HepG2 (cell line): ENCODE measurements at regions not wholly inside any gene's neighbourhood (a gene's known extent, or its start where the extent isn't known, plus 50 kb on each side); places are given as distances from the start of the nearest gene placed in this dataset.

Experiments used
- EED ChIP-seq: sonication (generic); formaldehyde crosslinking; IDR thresholded peaks from 2 replicates; pipeline ENCODE4 v1.5.0; 2020; ENCODE audit warnings: mild to moderate bottlenecking, missing genetic modification reagents
- GZF1 ChIP-seq: sonication (generic); formaldehyde crosslinking; IDR thresholded peaks from 2 replicates; pipeline ENCODE4 v1.5.1; 2020; ENCODE audit warnings: mild to moderate bottlenecking, missing genetic modification reagents
- IKZF1 ChIP-seq: fragments of 450-650 bp; IDR thresholded peaks from 2 replicates; pipeline ENCODE4 v1.7.1; 2016
- POLR2G ChIP-seq: fragments of 200-400 bp; formaldehyde crosslinking; IDR thresholded peaks from 2 replicates; pipeline ENCODE4 v1.6.1; 2018; ENCODE audit warnings: mild to moderate bottlenecking, low read depth, low read length, moderate library complexity
- SPEN ChIP-seq: sonication (generic); formaldehyde crosslinking; IDR thresholded peaks from 2 replicates; pipeline ENCODE4 v1.5.1; 2020; ENCODE audit warnings: low read depth, mild to moderate bottlenecking, missing genetic modification reagents
- ZNF124 ChIP-seq: sonication (generic); formaldehyde crosslinking; IDR thresholded peaks from 2 replicates; pipeline ENCODE4 v1.4.0; 2020; ENCODE audit warnings: missing genetic modification reagents
- ZNF224 ChIP-seq: sonication (generic); formaldehyde crosslinking; IDR thresholded peaks from 2 replicates; pipeline ENCODE4 v1.5.0; 2020; ENCODE audit warnings: mild to moderate bottlenecking, missing genetic modification reagents
- ZNF652 ChIP-seq: IDR thresholded peaks from 2 replicates; pipeline ENCODE4 v1.6.1; 2016; ENCODE audit warnings: low read depth, borderline replicate concordance
- TF ChIP-seq, protein P1 (sequence below): sonication (generic); formaldehyde crosslinking; IDR thresholded peaks from 2 replicates; pipeline ENCODE4 v1.4.0; 2020; ENCODE audit warnings: mild to moderate bottlenecking, missing genetic modification reagents
- TF ChIP-seq, protein P2 (sequence below): sonication (generic); formaldehyde crosslinking; IDR thresholded peaks from 2 replicates; pipeline ENCODE4 v1.4.0; 2020; ENCODE audit warnings: missing genetic modification reagents
- TF ChIP-seq, protein P3 (sequence below): sonication (generic); formaldehyde crosslinking; IDR thresholded peaks from 2 replicates; pipeline ENCODE4 v1.8.0; 2022; ENCODE audit warnings: mild to moderate bottlenecking, missing genetic modification reagents, borderline replicate concordance
- TF ChIP-seq, protein P4 (sequence below): sonication (generic); formaldehyde crosslinking; IDR thresholded peaks from 2 replicates; pipeline ENCODE4 v1.4.0; 2020; ENCODE audit warnings: missing genetic modification reagents, borderline replicate concordance

DNA sequence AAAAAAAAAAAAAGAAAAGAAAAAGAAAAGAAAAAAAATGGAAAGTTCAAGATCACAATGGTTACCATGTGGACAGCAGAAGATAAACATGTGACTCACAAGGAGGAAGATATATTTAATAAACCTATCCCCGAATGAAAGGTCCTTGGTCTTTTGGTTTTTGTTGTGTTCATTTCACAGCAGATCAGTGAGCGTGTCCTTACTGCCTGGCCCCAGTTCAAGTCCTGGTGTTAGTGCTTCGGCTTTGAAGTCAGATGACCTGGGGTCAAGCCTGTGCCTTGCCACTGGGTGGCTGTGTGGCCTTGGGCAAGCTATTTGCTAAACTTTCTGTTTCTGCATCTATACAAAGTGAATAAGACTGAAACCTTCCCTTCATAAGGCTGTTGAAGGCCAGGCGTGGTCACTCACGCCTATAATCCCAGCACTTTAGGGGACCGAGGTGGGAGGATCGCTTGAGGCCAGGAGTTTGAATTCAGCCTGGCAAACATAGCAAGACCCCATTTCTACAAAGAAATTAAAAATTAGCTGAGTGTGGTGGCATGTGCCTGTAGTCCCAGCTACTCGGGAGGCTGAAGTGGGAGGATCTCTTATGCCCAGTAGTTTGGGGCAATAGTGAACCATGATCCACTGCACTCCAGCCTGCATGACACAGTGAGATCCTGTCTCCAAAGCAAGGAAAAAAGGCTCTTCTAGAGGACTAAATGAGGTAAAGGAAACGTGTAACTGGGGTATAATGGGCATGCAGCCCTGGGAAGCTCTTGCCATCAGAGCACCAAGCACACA is 94.5 kb upstream of the SPATA31D4 start (continued):
- TF ChIP-seq, protein P1, sequence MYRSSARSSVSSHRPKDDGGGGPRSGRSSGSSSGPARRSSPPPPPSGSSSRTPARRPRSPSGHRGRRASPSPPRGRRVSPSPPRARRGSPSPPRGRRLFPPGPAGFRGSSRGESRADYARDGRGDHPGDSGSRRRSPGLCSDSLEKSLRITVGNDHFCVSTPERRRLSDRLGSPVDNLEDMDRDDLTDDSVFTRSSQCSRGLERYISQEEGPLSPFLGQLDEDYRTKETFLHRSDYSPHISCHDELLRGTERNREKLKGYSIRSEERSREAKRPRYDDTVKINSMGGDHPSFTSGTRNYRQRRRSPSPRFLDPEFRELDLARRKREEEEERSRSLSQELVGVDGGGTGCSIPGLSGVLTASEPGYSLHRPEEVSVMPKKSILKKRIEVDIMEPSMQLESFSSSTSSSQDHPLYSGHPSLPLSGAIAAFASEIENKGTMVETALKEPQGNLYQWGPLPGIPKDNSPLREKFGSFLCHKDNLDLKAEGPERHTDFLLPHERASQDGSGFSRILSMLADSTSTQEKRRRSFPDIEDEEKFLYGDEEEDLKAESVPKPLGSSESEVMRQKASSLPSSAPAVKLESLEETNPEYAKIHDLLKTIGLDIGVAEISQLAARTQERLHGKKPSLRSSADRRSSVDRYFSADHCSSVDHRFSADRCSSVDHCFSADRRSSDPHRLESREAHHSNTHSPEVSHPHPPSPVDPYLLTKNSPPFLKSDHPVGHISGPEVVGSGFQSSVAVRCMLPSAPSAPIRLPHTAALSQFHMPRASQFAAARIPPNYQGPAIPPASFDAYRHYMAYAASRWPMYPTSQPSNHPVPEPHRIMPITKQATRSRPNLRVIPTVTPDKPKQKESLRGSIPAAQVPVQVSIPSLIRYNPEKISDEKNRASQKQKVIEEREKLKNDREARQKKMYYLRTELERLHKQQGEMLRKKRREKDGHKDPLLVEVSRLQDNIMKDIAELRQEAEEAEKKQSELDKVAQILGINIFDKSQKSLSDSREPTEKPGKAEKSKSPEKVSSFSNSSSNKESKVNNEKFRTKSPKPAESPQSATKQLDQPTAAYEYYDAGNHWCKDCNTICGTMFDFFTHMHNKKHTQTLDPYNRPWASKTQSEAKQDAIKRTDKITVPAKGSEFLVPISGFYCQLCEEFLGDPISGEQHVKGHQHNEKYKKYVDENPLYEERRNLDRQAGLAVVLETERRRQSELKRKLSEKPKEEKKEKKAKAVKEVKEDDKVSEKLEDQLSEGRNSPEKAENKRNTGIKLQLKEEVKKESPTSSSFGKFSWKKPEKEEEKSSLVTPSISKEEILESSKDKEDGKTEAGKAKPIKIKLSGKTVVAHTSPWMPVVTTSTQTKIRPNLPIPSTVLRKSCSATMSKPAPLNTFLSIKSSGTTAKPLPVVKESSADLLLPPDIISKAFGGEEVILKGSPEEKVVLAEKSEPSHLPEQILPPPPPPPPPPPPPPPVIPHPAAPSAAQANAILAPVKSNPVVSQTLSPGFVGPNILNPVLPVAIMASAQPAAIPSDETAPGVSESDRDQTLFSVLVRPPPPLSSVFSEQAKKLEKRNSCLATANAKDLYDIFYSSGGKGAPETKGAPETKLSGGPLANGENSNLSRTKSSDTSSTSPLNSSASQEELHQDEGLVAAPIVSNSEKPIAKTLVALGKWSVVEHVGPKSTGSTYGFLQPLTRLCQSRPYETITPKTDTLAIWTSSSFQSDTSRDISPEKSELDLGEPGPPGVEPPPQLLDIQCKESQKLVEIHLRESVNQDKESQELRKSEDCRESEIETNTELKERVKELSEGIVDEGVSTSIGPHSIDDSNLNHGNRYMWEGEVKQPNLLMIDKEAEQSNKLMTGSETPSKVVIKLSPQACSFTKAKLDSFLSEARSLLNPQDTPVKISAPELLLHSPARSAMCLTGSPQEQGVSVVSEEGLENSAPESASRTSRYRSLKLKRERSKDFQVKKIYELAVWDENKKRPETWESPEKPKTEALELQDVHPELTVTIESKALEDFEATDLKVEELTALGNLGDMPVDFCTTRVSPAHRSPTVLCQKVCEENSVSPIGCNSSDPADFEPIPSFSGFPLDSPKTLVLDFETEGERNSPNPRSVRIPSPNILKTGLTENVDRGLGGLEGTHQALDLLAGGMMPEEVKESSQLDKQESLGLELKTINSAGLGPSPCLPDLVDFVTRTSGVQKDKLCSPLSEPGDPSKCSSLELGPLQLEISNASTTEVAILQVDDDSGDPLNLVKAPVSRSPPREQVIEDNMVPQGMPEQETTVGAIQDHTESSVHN (CRISPR knock-in tag), result no peak
- no peak for TF ChIP-seq ZNF652 (CRISPR knock-in tag)
- TF ChIP-seq, protein P2, sequence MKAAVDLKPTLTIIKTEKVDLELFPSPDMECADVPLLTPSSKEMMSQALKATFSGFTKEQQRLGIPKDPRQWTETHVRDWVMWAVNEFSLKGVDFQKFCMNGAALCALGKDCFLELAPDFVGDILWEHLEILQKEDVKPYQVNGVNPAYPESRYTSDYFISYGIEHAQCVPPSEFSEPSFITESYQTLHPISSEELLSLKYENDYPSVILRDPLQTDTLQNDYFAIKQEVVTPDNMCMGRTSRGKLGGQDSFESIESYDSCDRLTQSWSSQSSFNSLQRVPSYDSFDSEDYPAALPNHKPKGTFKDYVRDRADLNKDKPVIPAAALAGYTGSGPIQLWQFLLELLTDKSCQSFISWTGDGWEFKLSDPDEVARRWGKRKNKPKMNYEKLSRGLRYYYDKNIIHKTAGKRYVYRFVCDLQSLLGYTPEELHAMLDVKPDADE (CRISPR knock-in tag), result no peak
- no peak for TF ChIP-seq GZF1
- TF ChIP-seq POLR2G, result no peak
- TF ChIP-seq, protein P3, sequence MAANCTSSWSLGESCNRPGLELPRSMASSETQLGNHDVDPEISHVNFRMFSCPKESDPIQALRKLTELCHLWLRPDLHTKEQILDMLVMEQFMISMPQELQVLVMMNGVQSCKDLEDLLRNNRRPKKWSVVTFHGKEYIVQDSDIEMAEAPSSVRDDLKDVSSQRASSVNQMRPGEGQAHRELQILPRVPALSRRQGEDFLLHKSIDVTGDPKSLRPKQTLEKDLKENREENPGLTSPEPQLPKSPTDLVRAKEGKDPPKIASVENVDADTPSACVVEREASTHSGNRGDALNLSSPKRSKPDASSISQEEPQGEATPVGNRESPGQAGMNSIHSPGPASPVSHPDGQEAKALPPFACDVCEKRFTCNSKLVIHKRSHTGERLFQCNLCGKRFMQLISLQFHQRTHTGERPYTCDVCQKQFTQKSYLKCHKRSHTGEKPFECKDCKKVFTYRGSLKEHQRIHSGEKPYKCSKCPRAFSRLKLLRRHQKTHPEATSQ (CRISPR knock-in tag), result peak; percentile 58; the same call in 1 of the 2 replicates
- no peak for TF ChIP-seq ZNF224 (CRISPR knock-in tag)
- TF ChIP-seq, protein P4, sequence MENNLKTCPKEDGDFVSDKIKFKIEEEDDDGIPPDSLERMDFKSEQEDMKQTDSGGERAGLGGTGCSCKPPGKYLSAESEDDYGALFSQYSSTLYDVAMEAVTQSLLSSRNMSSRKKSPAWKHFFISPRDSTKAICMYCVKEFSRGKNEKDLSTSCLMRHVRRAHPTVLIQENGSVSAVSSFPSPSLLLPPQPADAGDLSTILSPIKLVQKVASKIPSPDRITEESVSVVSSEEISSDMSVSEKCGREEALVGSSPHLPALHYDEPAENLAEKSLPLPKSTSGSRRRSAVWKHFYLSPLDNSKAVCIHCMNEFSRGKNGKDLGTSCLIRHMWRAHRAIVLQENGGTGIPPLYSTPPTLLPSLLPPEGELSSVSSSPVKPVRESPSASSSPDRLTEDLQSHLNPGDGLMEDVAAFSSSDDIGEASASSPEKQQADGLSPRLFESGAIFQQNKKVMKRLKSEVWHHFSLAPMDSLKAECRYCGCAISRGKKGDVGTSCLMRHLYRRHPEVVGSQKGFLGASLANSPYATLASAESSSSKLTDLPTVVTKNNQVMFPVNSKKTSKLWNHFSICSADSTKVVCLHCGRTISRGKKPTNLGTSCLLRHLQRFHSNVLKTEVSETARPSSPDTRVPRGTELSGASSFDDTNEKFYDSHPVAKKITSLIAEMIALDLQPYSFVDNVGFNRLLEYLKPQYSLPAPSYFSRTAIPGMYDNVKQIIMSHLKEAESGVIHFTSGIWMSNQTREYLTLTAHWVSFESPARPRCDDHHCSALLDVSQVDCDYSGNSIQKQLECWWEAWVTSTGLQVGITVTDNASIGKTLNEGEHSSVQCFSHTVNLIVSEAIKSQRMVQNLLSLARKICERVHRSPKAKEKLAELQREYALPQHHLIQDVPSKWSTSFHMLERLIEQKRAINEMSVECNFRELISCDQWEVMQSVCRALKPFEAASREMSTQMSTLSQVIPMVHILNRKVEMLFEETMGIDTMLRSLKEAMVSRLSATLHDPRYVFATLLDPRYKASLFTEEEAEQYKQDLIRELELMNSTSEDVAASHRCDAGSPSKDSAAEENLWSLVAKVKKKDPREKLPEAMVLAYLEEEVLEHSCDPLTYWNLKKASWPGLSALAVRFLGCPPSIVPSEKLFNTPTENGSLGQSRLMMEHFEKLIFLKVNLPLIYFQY (CRISPR knock-in tag), result no peak
- TF ChIP-seq SPEN, result no peak
- no peak; the same call in 1 of the 2 replicates for TF ChIP-seq ZNF124
- TF ChIP-seq IKZF1, result no peak
- no peak for TF ChIP-seq EED (CRISPR knock-in tag)
